Caco-2 (cell line): ENCODE measurements at regions not wholly inside any gene's neighbourhood (a gene's known extent, or its start where the extent isn't known, plus 50 kb on each side); places are given as distances from the start of the nearest gene placed in this dataset.

Source experiments
- BruUV-seq: library from RNA; stranded (reverse); fragments of 400-500 nt; replicated peaks from 2 replicates; lab custom pipeline; 2021; lab: Mats Ljungman, UMichigan
- CTCF ChIA-PET: fragments of 300-600 bp; sonication (Branson Sonifier 250); formaldehyde crosslinking; loops from one replicate; lab custom pipeline; 2022; ENCODE audit warnings: antibody characterized with exemption; lab: Charles Lee
- POLR2A ChIA-PET: fragments of 300-600 bp; sonication (Branson Sonifier 250); formaldehyde crosslinking; loops from one replicate; lab custom pipeline; 2022; ENCODE audit warnings: antibody characterized with exemption; lab: Charles Lee
- DNase-seq, 2 experiments: peaks; one replicate each; pipeline versions ENCODE4 v3.0.0 to v3.0.0-alpha.2; 2020 to 2022
- H3K27me3 ChIP-seq: replicated peaks from 2 replicates; pipeline ENCODE4 v1.6.0; 2011; ENCODE audit warnings: low read length; ENCODE audit not compliant: control insufficient read depth, insufficient read depth
- H3K36me3 ChIP-seq: 2 replicates; pipeline ENCODE4 v1.5.1; 2011; ENCODE audit warnings: low read length; ENCODE audit not compliant: control insufficient read depth, insufficient read depth
- H3K4me1 ChIP-seq: fragments of 250-450 bp; sonication (Bioruptor Pico); 2 replicates; pipeline ENCODE4 v1.5.1; 2020; ENCODE audit warnings: mild to moderate bottlenecking
- H3K4me3 ChIP-seq: 2 replicates; pipeline ENCODE4 v1.5.1; 2011; ENCODE audit warnings: low read depth, mild to moderate bottlenecking, control low read depth, low read length
- H3K9me3 ChIP-seq: fragments of 250-450 bp; sonication (Bioruptor Pico); 2 replicates; pipeline ENCODE4 v1.5.1; 2020; ENCODE audit warnings: mild to moderate bottlenecking, moderate library complexity
- H3K27ac Mint-ChIP-seq: one replicate; pipeline ENCODE4 v1.8.0; 2022; ENCODE audit warnings: mixed read lengths; ENCODE audit not compliant: unreplicated experiment
- H3K27me3 Mint-ChIP-seq: one replicate; pipeline ENCODE4 v1.8.0; 2022; ENCODE audit warnings: mixed read lengths; ENCODE audit not compliant: insufficient read depth, unreplicated experiment
- H3K36me3 Mint-ChIP-seq: one replicate; pipeline ENCODE4 v1.8.0; 2022; ENCODE audit warnings: mild to moderate bottlenecking, mixed read lengths; ENCODE audit not compliant: insufficient read depth, unreplicated experiment
- H3K4me1 Mint-ChIP-seq: one replicate; pipeline ENCODE4 v1.8.0; 2022; ENCODE audit warnings: low read depth, mixed read lengths; ENCODE audit not compliant: unreplicated experiment
- H3K4me3 Mint-ChIP-seq: one replicate; pipeline ENCODE4 v1.8.0; 2022; ENCODE audit warnings: mild to moderate bottlenecking, moderate library complexity, mixed read lengths; ENCODE audit not compliant: unreplicated experiment
- H3K9me3 Mint-ChIP-seq: one replicate; pipeline ENCODE4 v1.8.0; 2022; ENCODE audit warnings: mixed read lengths; ENCODE audit not compliant: unreplicated experiment
- CTCF ChIP-seq, 2 experiments: fragments of 200-600 bp in 1 of 2; IDR thresholded peaks; 1 replicate in 1 of 2; 2 replicates in 1 of 2; pipeline versions ENCODE4 v1.5.1 to v1.8.0; 2011 to 2022; ENCODE audit warnings: antibody characterized with exemption in 1 of 2, control low read depth in 1 of 2, inconsistent platforms in 1 of 2, low read depth in 1 of 2, low read length in 1 of 2, mild to moderate bottlenecking in 1 of 2, moderate library complexity in 1 of 2; ENCODE audit not compliant: insufficient read depth in 1 of 2, severe bottlenecking in 1 of 2, unreplicated experiment in 1 of 2
- intact Hi-C: fragments of 100-400 bp; cut with micrococcal nuclease; formaldehyde crosslinking; loops from one replicate; pipeline ENCODE4 v1.10.0; 2022; ENCODE audit not compliant: unreplicated experiment

GRCh38 chr16:6629110-6629509 lies 703.5 kb upstream of the RBFOX1 start:
- CTCF ChIA-PET: no interaction called here

GRCh38 chr16:6625606-6626005 lies 707.0 kb upstream of the RBFOX1 start:
- Histone ChIP-seq H3K4me3 (no peak overlapping the region), H3K27me3 (no peaks in the 10 kb centered on the region), H3K9me3 (no peaks in the 10 kb centered on the region), H3K4me1 (no peaks in the 10 kb centered on the region), H3K36me3 (no peaks in the 10 kb centered on the region)
- ChIA-PET POLR2A (no interaction called here), CTCF (no interaction called here)
- Mint-ChIP-seq H3K27me3 (peaks cover 2% of the 10 kb centered on the region), H3K4me1 (no peaks in the 10 kb centered on the region), H3K27ac (no peak overlapping the region), H3K36me3 (peaks cover 4% of the 10 kb centered on the region), H3K4me3 (no peak overlapping the region), H3K9me3 (peaks cover 5% of the 10 kb centered on the region)
- no TSS peak for BruUV-seq
- intact Hi-C loops: no loop called here
- no peak for DNase-seq
- no peak for TF ChIP-seq CTCF (IDR thresholded peaks at IDR 0.05; ENCODE audit: insufficient read depth in 1 of 2, low read depth in 1 of 2, low read length in 1 of 2, severe bottlenecking in 1 of 2, unreplicated experiment in 1 of 2)

More at GRCh38 chr16:6629110-6629509, 703.5 kb upstream of the RBFOX1 start:
- H3K4me3 ChIP-seq: no peak overlapping the region
- H3K27ac Mint-ChIP-seq: no peak overlapping the region
- no peaks in the 10 kb centered on the region for H3K9me3 ChIP-seq
- H3K4me3 Mint-ChIP-seq: no peak overlapping the region
- H3K27me3 ChIP-seq: no peaks in the 10 kb centered on the region
- H3K27me3 Mint-ChIP-seq: peaks cover 4% of the 10 kb centered on the region
- no peaks in the 10 kb centered on the region for H3K9me3 Mint-ChIP-seq
- H3K4me1 Mint-ChIP-seq: no peaks in the 10 kb centered on the region
- BruUV-seq: no TSS peak
- no peaks in the 10 kb centered on the region for H3K4me1 ChIP-seq
- intact Hi-C loops: no loop called here
- H3K36me3 Mint-ChIP-seq: peaks cover 4% of the 10 kb centered on the region
- DNase-seq: no peak
- POLR2A ChIA-PET: no interaction called here
- no peak for TF ChIP-seq CTCF (IDR thresholded peaks at IDR 0.05; ENCODE audit: insufficient read depth in 1 of 2, low read depth in 1 of 2, low read length in 1 of 2, severe bottlenecking in 1 of 2, unreplicated experiment in 1 of 2)
- H3K36me3 ChIP-seq: no peaks in the 10 kb centered on the region

GRCh38 chr16:6618874-6619273 lies 713.8 kb upstream of the RBFOX1 start:
- Mint-ChIP-seq H3K36me3 (no peaks in the 10 kb centered on the region), H3K9me3 (peaks cover 14% of the 10 kb centered on the region), H3K27me3 (peaks cover 8% of the 10 kb centered on the region), H3K4me1 (no peaks in the 10 kb centered on the region), H3K27ac (no peak overlapping the region), H3K4me3 (no peak overlapping the region)
- intact Hi-C loops: no loop called here
- BruUV-seq: no TSS peak
- no peak for TF ChIP-seq CTCF (IDR thresholded peaks at IDR 0.05; ENCODE audit: insufficient read depth in 1 of 2, low read depth in 1 of 2, low read length in 1 of 2, severe bottlenecking in 1 of 2, unreplicated experiment in 1 of 2)
- POLR2A ChIA-PET: no interaction called here
- CTCF ChIA-PET: no interaction called here
- no peaks in the 10 kb centered on the region for H3K27me3 ChIP-seq
- H3K4me1 ChIP-seq: no peaks in the 10 kb centered on the region
- H3K36me3 ChIP-seq: no peaks in the 10 kb centered on the region
- H3K9me3 ChIP-seq: no peaks in the 10 kb centered on the region
- H3K4me3 ChIP-seq: no peak overlapping the region
- DNase-seq: no peak
